Gastrocnemius medialis (tissue), 4 donors: ENCODE measurements at regions not wholly inside any gene's neighbourhood (a gene's known extent, or its start where the extent isn't known, plus 50 kb on each side); places are given as distances from the start of the nearest gene placed in this dataset.

Source experiments
- CTCF ChIP-seq, 5 experiments: fragments of 450-650 bp in 3 of 5; fragments of 200-600 bp in 2 of 5; sonication (generic) in 2 of 5; IDR thresholded peaks in 4 of 5; conservative IDR thresholded peaks in 1 of 5; 1 replicate in 4 of 5; 2 replicates in 1 of 5; pipeline ENCODE4 v1.5.1; 2016 to 2019; ENCODE audit warnings: antibody characterized with exemption in 5 of 5, mild to moderate bottlenecking in 3 of 5, moderate library complexity in 3 of 5
- POLR2A ChIP-seq, 2 donors: fragments of 450-650 bp; IDR thresholded peaks; one replicate each; pipeline ENCODE4 v1.6.1; 2017; ENCODE audit warnings: antibody characterized with exemption in 2 of 2, mild to moderate bottlenecking in 2 of 2, moderate library complexity in 2 of 2

- no peak for TF ChIP-seq CTCF (IDR thresholded peaks at IDR 0.05 in 4 of 5, conservative IDR thresholded peaks at IDR 0.05 in 1 of 5)
- TF ChIP-seq POLR2A (IDR thresholded peaks at IDR 0.05) = no peak
These were observed 338.2 kb upstream of the PRKCQ start for GRCh38 chr10:6918305-6918704.
